Right atrium auricular region (tissue), 2 donors: ENCODE measurements at regions not wholly inside any gene's neighbourhood (a gene's known extent, or its start where the extent isn't known, plus 50 kb on each side); places are given as distances from the start of the nearest gene placed in this dataset.

Source experiments
- DNase-seq: peaks from one replicate; pipeline ENCODE4 v3.0.0-alpha.2; 2019; ENCODE audit warnings: low spot score
- H3K27ac ChIP-seq, 2 donors: fragments of 200-600 bp; sonication (generic); 1 replicate in 1 of 2; 2 replicates in 1 of 2; pipeline ENCODE4 v1.5.1; 2016 to 2019
- H3K27me3 ChIP-seq, 2 donors: fragments of 200-600 bp; sonication (generic); one replicate each; pipeline versions ENCODE4 v1.5.1 to v1.6.0; 2017 to 2019
- H3K36me3 ChIP-seq: fragments of 200-600 bp; sonication (generic); one replicate; pipeline ENCODE4 v1.5.1; 2016
- H3K4me1 ChIP-seq, 2 donors: fragments of 200-600 bp; sonication (generic); one replicate each; pipeline versions ENCODE4 v1.5.1 to v1.6.0; 2017 to 2019
- H3K4me3 ChIP-seq, 2 donors: fragments of 200-600 bp; sonication (generic); 1 replicate in 1 of 2; 2 replicates in 1 of 2; pipeline ENCODE4 v1.5.1; 2017 to 2019; ENCODE audit warnings: mild to moderate bottlenecking in 1 of 2, moderate library complexity in 1 of 2
- H3K9me3 ChIP-seq, 2 donors: fragments of 200-600 bp; sonication (generic); one replicate each; pipeline ENCODE4 v1.5.1; 2019
- CTCF ChIP-seq, 2 donors: fragments of 200-600 bp; sonication (generic); IDR thresholded peaks; one replicate each; pipeline ENCODE4 v1.5.1; 2019; ENCODE audit warnings: antibody characterized with exemption in 2 of 2

GRCh38 chr13:67330149-67330548 lies 100.0 kb upstream of the PCDH9 start:
- no peaks in the 10 kb centered on the region for H3K36me3 ChIP-seq
- H3K4me1 ChIP-seq, result no peaks in the 10 kb centered on the region
- H3K9me3 ChIP-seq, result no peaks in the 10 kb centered on the region
- no peak overlapping the region for H3K4me3 ChIP-seq
- no peaks in the 10 kb centered on the region for H3K27me3 ChIP-seq
- TF ChIP-seq CTCF (IDR thresholded peaks at IDR 0.05), result no peak
- H3K27ac ChIP-seq, result no peak overlapping the region
- no peak for DNase-seq

DNA sequence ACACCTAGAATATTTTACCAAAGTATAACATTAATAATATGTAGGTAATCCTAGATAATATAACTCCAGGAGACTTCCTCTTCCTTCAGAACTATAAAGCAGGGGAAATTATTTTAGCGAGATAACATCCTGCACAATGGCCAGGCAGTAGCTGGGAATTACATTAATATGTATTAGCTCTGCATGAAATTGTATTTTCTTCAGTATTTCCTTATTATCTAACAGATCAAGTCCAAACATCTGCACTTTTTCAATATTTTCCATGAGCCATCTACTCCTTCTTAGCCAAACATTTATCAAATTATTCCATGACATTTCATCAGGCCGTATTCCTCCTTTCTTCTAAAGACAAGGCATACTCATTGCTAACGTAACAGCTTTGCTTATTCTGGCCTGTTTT lies 98.8 kb upstream of the PCDH9 start:
- Histone ChIP-seq H3K27me3 (no peaks in the 10 kb centered on the region), H3K27ac (no peak overlapping the region), H3K9me3 (no peaks in the 10 kb centered on the region), H3K4me3 (no peak overlapping the region), H3K36me3 (no peaks in the 10 kb centered on the region), H3K4me1 (no peaks in the 10 kb centered on the region)
- no peak for TF ChIP-seq CTCF (IDR thresholded peaks at IDR 0.05)
- no peak for DNase-seq

DNA sequence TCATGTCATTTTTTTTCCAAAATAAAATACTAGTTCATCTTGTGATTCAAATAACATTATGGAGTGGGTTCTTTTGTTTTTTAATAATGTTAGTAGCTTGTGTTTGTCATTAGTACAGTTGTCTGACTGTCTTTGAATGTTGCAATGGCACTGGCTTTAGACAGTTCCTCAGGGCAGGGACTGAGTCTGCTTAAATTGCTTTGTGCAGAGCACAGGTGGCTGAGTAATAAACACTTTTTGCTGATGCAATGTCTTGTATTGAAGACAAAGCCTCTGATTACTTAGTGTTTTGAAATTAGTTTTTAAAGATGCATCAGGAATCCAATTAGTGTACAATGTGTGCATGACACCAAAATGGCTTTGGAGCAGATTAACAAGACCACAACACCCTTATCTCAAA lies 88.7 kb upstream of the PCDH9 start:
- Histone ChIP-seq H3K36me3 (no peaks in the 10 kb centered on the region), H3K4me1 (no peaks in the 10 kb centered on the region), H3K27ac (no peak overlapping the region), H3K4me3 (no peak overlapping the region), H3K27me3 (no peaks in the 10 kb centered on the region), H3K9me3 (no peaks in the 10 kb centered on the region)
- DNase-seq, result no peak
- TF ChIP-seq CTCF (IDR thresholded peaks at IDR 0.05), result no peak

GRCh38 chr13:67318398-67318797 lies 88.3 kb upstream of the PCDH9 start:
- no peaks in the 10 kb centered on the region for H3K9me3 ChIP-seq

GRCh38 chr13:67314405-67314804 lies 84.3 kb upstream of the PCDH9 start:
- TF ChIP-seq CTCF (IDR thresholded peaks at IDR 0.05), result no peak

More at GRCh38 chr13:67318398-67318797, 88.3 kb upstream of the PCDH9 start:
- Histone ChIP-seq H3K36me3 (no peaks in the 10 kb centered on the region), H3K4me3 (no peak overlapping the region), H3K4me1 (no peaks in the 10 kb centered on the region), H3K27ac (no peak overlapping the region), H3K27me3 (no peaks in the 10 kb centered on the region)
- no peak for TF ChIP-seq CTCF (IDR thresholded peaks at IDR 0.05)
- no peak for DNase-seq

DNA sequence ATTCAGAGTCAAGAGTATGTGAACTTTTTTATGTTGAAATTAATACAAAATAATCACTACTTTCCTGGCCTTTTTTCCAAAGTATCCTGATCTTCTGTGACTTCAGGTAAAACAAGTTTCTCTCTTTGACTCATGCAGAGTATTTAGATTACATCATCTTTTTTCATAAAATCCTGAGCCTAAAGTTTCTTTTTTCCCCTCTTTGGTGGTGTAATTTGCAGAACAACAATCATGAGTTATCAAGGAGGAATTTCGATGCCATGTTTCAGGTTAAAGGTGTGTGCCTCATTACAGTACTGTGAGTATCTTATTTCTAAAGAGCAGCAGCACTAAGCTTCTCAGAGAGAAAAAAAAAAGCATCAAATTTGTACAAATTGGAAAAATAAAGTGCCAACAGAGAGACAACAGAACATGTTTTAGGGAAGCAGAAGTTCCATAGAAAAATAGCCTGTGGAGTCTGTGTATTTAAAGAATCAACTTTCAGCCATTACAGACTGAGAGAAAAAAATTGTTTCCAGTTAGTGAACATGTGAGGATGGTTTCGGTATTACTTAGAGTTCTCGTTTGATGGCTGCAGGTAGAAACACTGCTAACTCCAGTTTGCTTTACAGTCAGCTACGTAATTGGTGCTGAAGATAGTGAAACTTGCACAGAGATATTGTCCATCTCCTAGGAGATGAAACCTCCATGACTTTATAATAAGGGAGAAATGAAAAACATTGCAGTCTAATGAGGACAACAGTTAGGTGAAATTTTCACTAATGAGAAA lies 78.1 kb upstream of the PCDH9 start:
- H3K4me1 ChIP-seq, result no peaks in the 10 kb centered on the region
- DNase-seq, result no peak
- H3K4me3 ChIP-seq, result no peak overlapping the region
- H3K9me3 ChIP-seq, result peaks cover 0 to 7% of the 10 kb centered on the region in 2 donors
- TF ChIP-seq CTCF (IDR thresholded peaks at IDR 0.05), result no peak
- no peaks in the 10 kb centered on the region for H3K27me3 ChIP-seq
- no peaks in the 10 kb centered on the region for H3K36me3 ChIP-seq
- H3K27ac ChIP-seq, result no peak overlapping the region

More at GRCh38 chr13:67314405-67314804, 84.3 kb upstream of the PCDH9 start:
- Histone ChIP-seq H3K36me3 (no peaks in the 10 kb centered on the region), H3K27ac (peak overlapping the region in 1 of 2 donors; percentile 73), H3K27me3 (no peaks in the 10 kb centered on the region), H3K9me3 (no peaks in the 10 kb centered on the region), H3K4me3 (no peak overlapping the region), H3K4me1 (no peaks in the 10 kb centered on the region)
- DNase-seq, result no peak
